GM18909 (cell line): ENCODE measurements at regions not wholly inside any gene's neighbourhood (a gene's known extent, or its start where the extent isn't known, plus 50 kb on each side); places are given as distances from the start of the nearest gene placed in this dataset.

ENCODE experiments used
- ATAC-seq: cut with Tn5 transposase; IDR thresholded peaks from one replicate; pipeline ENCODE4 v1.9.1; 2021; ENCODE audit warnings: mild to moderate bottlenecking; ENCODE audit not compliant: unreplicated experiment, poor library complexity

- no peak for ATAC-seq
Observed at GRCh38 chr2:65638443-65638842, 206.0 kb upstream of the SPRED2 start.

GRCh38 chr2:65636813-65637483, 204.5 kb upstream of the SPRED2 start:
- no peak for ATAC-seq

- ATAC-seq = no peak
Observed at GRCh38 chr2:65636024-65636423, 203.6 kb upstream of the SPRED2 start.

GRCh38 chr2:65634304-65634703, 201.9 kb upstream of the SPRED2 start:
- ATAC-seq = no peak

GRCh38 chr2:65630643-65631042, 198.2 kb upstream of the SPRED2 start:
- ATAC-seq = no peak

GRCh38 chr2:65628156-65628555, 195.8 kb upstream of the SPRED2 start:
- no peak for ATAC-seq

- no peak for ATAC-seq
Observed at GRCh38 chr2:65626831-65627230, 194.4 kb upstream of the SPRED2 start.

- ATAC-seq = no peak
Observed at GRCh38 chr2:65625982-65626381, 193.6 kb upstream of the SPRED2 start.

- ATAC-seq = no peak
Observed at GRCh38 chr2:65622951-65623535, 190.6 kb upstream of the SPRED2 start.

GRCh38 chr2:65622499-65622898, 190.1 kb upstream of the SPRED2 start:
- no peak for ATAC-seq

- ATAC-seq = no peak
Observed at GRCh38 chr2:65620524-65620923, 188.1 kb upstream of the SPRED2 start.

- no peak for ATAC-seq
Observed at GRCh38 chr2:65620026-65620425, 187.6 kb upstream of the SPRED2 start.

GRCh38 chr2:65615602-65616001, 183.2 kb upstream of the SPRED2 start:
- ATAC-seq = no peak

- ATAC-seq = no peak
Observed at GRCh38 chr2:65613968-65614555, 181.7 kb upstream of the SPRED2 start.

- no peak for ATAC-seq
Observed at GRCh38 chr2:65611488-65611887, 179.1 kb upstream of the SPRED2 start.

GRCh38 chr2:65608916-65609315, 176.5 kb upstream of the SPRED2 start:
- no peak for ATAC-seq

GRCh38 chr2:65608466-65608865, 176.1 kb upstream of the SPRED2 start:
- no peak for ATAC-seq

- ATAC-seq = no peak
Observed at GRCh38 chr2:65607662-65608305, 175.4 kb upstream of the SPRED2 start.

GRCh38 chr2:65605743-65606058, 173.3 kb upstream of the SPRED2 start:
- ATAC-seq = peak; percentile 34

- no peak for ATAC-seq
Observed at GRCh38 chr2:65605058-65605742, 172.8 kb upstream of the SPRED2 start.

- ATAC-seq = no peak
Observed at GRCh38 chr2:65604246-65604645, 171.8 kb upstream of the SPRED2 start.
